Vagina (tissue), 2 donors: ENCODE measurements at regions not wholly inside any gene's neighbourhood (a gene's known extent, or its start where the extent isn't known, plus 50 kb on each side); places are given as distances from the start of the nearest gene placed in this dataset.

Experiments
- CTCF ChIP-seq, 3 experiments: fragments of 450-650 bp in 2 of 3; fragments of 200-600 bp in 1 of 3; sonication (generic) in 1 of 3; IDR thresholded peaks; one replicate each; pipeline ENCODE4 v1.5.1; 2017 to 2019; ENCODE audit warnings: antibody characterized with exemption in 3 of 3, mild to moderate bottlenecking in 2 of 3, moderate library complexity in 2 of 3
- POLR2A ChIP-seq, 2 donors: fragments of 450-650 bp; IDR thresholded peaks; one replicate each; pipeline ENCODE4 v1.6.1; 2017; ENCODE audit warnings: antibody characterized with exemption in 2 of 2, mild to moderate bottlenecking in 2 of 2, moderate library complexity in 2 of 2
- POLR2AphosphoS5 ChIP-seq, 2 donors: sonication (generic); formaldehyde crosslinking; IDR thresholded peaks; one replicate each; pipeline ENCODE4 v1.9.0; 2017; ENCODE audit warnings: antibody characterized with exemption in 2 of 2, mild to moderate bottlenecking in 2 of 2, low read depth in 1 of 2; ENCODE audit not compliant: insufficient read depth in 1 of 2

- TF ChIP-seq POLR2A (IDR thresholded peaks at IDR 0.05) = no peak
- no peak for TF ChIP-seq CTCF (IDR thresholded peaks at IDR 0.05)
- no peak for TF ChIP-seq POLR2AphosphoS5 (IDR thresholded peaks at IDR 0.05; ENCODE audit: insufficient read depth in 1 of 2, low read depth in 1 of 2)
Observed at GRCh38 chr11:90916706-90917105, 693.9 kb upstream of the CHORDC1 start.
